GM12872 (cell line): ENCODE measurements at regions not wholly inside any gene's neighbourhood (a gene's known extent, or its start where the extent isn't known, plus 50 kb on each side); places are given as distances from the start of the nearest gene placed in this dataset.

Experiments
- TF ChIP-seq, protein P1 (sequence below): IDR thresholded peaks from 3 replicates; pipeline ENCODE4 v1.5.1; 2011; ENCODE audit warnings: low read depth, mild to moderate bottlenecking, low read length, moderate library complexity; ENCODE audit not compliant: insufficient read depth

GRCh38 chr5:2027790-2028189, 145.1 kb upstream of the IRX4 start:
- TF ChIP-seq, protein P1, sequence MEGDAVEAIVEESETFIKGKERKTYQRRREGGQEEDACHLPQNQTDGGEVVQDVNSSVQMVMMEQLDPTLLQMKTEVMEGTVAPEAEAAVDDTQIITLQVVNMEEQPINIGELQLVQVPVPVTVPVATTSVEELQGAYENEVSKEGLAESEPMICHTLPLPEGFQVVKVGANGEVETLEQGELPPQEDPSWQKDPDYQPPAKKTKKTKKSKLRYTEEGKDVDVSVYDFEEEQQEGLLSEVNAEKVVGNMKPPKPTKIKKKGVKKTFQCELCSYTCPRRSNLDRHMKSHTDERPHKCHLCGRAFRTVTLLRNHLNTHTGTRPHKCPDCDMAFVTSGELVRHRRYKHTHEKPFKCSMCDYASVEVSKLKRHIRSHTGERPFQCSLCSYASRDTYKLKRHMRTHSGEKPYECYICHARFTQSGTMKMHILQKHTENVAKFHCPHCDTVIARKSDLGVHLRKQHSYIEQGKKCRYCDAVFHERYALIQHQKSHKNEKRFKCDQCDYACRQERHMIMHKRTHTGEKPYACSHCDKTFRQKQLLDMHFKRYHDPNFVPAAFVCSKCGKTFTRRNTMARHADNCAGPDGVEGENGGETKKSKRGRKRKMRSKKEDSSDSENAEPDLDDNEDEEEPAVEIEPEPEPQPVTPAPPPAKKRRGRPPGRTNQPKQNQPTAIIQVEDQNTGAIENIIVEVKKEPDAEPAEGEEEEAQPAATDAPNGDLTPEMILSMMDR, result no peak

DNA sequence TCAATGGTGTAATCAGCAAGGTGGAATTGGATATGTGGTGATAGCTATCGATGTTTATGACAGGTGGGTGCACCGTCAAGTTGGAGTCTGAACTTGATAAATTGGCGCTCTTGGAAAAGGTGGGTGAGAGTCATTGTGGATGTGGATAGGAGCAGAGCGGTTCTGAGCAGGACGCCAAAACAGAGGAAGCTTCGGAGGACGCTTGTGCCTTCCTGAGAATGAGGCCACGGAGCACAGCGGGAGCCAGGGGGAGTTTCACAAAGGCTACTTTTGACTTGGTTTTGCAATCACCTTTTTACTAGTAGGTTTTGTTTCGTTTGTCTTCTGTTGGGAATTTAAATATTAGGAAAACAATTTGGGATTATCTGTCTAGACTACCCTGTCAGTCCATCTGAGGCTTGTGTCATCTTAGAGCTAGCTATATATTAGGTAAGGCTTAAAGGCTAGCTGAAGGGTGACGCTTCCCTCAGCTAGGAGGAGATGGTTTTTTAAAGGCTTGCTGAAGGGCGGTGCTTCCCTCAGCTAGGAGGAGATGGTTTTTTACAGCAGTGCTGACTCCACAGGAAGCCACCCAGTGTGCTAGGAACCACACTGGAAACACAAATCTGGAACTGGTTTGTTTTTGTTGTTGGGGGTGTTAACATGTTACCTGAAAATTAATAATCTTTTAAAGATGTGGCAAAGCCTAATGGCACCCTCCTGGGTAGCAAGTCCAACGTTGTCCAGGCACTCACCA, 142.4 kb upstream of the IRX4 start:
- TF ChIP-seq, protein P1, result no peak

- TF ChIP-seq, protein P1, result no peak
Observed at GRCh38 chr5:2023196-2023595, 140.5 kb upstream of the IRX4 start.

- TF ChIP-seq, protein P1, result no peak
Observed at GRCh38 chr5:2022436-2022835, 139.7 kb upstream of the IRX4 start.

DNA sequence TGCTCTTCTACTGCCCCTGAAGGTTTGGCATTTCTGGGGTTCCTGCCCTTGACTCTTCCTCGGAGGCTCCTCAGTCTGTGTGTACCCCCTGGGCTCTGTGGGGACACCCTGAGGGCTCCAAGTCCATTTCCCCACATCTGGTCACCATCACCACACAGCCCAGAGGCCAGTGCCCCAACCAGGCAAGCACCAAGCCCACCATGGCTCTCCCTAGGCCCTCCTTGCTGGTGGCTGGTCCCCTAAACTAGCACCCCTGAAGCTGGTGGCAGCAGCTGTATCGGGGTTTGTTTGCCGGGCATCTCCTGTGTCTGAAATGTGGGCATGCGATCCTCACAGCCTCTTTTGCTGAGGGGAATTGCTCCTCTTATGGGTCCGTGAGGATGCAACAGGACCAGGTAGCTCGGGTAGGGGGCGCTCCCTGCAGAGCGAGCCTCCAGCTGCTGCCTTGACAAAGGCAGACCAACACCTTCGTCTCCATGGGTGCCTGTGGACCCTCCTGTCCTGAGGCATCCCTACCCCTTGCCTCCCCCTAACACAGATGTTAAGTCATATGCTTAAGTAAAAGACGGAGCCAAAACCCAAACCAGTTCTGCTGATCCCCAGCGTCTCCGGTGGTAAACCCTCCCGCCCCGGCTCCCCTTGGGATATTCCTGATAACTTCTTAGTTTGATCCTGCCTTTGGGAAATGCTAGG, 138.9 kb upstream of the IRX4 start:
- TF ChIP-seq, protein P1, result no peak

DNA sequence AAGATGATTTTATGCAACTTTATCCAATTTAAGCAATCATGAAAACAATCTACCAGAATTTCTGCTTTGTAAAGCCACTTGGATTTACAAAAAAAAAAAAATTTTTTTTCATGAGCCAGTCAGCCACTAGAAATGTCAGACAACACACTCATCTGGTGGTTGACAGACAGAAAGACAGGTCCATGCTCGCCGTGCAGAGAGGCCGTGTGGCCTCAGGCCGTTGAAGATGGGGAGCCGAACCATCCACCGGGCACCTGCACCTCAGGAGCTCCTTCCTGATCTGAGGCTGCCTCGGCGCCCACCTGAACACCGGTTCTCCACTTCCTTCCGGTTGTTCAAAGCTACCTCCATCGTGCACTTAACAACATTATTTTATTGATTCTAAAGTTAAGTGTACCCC, 138.0 kb upstream of the IRX4 start:
- TF ChIP-seq, protein P1, result no peak

- TF ChIP-seq, protein P1, result no peak
Observed at GRCh38 chr5:2019716-2020115, 137.0 kb upstream of the IRX4 start.
